Epithelial cell of proximal tubule (primary cell): ENCODE measurements at regions not wholly inside any gene's neighbourhood (a gene's known extent, or its start where the extent isn't known, plus 50 kb on each side); places are given as distances from the start of the nearest gene placed in this dataset.

ENCODE experiments used
- DNase-seq: peaks from one replicate; pipeline ENCODE4 v3.0.0-alpha.2; 2011; ENCODE audit warnings: low read depth
- H3K4me3 ChIP-seq: 2 replicates; pipeline ENCODE4 v1.5.1; 2011; ENCODE audit warnings: low read depth, mild to moderate bottlenecking, low read length
- TF ChIP-seq, protein P1 (sequence below): conservative IDR thresholded peaks from 2 replicates; pipeline ENCODE4 v1.5.1; 2012; ENCODE audit warnings: low read depth, mild to moderate bottlenecking, low read length

DNA sequence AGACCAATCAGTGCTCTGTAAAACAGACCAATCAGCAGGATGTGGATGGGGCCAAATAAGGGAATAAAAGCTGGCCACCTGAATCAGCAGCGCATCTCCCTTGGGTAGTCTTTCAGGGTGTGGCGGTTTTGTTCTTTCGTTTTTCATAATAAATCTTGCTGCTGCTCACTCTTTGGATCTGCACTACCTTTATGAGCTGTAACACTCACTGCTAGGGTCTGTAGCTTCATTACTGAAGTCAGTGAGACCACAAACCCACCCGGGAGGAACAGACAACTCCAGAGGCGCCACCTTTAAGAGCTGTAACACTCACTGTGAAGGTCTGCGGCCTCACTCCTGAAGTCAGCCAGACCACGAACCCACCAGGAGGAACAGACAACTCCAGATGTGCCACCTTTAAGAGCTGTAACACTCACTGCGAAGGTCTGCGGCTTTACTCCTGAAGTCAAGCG is 175.5 kb upstream of the PDGFD start:
- TF ChIP-seq, protein P1, sequence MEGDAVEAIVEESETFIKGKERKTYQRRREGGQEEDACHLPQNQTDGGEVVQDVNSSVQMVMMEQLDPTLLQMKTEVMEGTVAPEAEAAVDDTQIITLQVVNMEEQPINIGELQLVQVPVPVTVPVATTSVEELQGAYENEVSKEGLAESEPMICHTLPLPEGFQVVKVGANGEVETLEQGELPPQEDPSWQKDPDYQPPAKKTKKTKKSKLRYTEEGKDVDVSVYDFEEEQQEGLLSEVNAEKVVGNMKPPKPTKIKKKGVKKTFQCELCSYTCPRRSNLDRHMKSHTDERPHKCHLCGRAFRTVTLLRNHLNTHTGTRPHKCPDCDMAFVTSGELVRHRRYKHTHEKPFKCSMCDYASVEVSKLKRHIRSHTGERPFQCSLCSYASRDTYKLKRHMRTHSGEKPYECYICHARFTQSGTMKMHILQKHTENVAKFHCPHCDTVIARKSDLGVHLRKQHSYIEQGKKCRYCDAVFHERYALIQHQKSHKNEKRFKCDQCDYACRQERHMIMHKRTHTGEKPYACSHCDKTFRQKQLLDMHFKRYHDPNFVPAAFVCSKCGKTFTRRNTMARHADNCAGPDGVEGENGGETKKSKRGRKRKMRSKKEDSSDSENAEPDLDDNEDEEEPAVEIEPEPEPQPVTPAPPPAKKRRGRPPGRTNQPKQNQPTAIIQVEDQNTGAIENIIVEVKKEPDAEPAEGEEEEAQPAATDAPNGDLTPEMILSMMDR = no peak
- DNase-seq = no peak
- no peak overlapping the region for H3K4me3 ChIP-seq

DNA sequence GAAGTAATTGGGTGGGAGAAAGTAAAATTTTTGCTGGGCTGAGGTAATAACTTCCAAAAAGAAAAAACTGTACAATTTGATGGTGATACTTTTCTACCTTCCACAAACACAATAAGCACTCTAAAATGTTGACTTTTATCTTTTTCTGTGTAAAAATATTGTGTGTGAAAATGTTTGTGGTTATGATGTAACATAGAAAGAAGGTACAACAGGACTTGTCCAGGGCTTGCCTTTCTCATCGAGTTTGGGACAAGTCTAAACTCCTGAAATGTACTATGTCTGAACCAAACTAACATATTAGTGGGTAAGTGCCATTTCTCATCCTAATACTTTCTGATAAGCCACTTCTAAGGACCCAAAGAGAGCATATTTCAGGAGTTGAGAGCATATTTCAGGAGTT is 174.2 kb upstream of the PDGFD start:
- DNase-seq = no peak
- H3K4me3 ChIP-seq = no peak overlapping the region
- TF ChIP-seq, protein P1 = no peak

DNA sequence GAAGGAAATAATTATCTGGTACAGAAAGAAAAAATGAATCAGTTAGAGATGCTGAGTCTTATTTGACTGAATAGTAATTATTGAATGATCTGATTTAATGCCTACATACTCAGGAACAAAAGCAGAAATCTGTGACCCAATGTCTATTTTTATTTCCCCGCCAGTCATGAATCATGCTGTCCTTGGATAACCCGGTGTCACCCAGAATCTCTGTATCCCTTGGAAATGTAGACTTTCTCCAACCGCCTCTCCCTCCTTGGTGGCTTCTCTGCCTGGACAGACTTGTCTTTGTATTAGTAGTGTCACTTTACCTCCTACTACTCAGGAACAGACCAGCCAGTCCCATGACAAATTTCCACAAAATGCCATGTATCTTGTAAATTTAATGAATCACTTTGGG is 173.3 kb upstream of the PDGFD start:
- TF ChIP-seq, protein P1 = no peak
- no peak for DNase-seq
- H3K4me3 ChIP-seq = no peak overlapping the region

DNA sequence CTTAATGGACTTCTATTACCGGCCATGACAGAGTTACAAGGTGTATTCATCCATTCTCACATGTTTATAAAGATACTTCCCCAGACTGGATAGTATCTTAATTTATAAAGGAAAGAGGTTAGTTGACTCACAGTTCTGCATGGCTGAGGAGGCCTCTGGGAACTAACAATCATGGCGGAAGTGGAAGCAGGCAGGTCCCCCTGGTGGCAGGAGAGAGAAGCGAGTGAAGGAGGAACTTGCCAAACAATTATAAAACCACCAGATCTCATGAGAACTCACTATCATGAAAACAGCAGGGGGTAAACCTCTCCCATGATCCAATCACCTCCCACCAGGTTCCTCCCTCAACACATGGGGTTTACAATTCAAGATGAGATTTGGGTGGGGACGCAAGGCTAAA is 170.0 kb upstream of the PDGFD start:
- TF ChIP-seq, protein P1 = peak; percentile 57
- no peak for DNase-seq
- H3K4me3 ChIP-seq = no peak overlapping the region

DNA sequence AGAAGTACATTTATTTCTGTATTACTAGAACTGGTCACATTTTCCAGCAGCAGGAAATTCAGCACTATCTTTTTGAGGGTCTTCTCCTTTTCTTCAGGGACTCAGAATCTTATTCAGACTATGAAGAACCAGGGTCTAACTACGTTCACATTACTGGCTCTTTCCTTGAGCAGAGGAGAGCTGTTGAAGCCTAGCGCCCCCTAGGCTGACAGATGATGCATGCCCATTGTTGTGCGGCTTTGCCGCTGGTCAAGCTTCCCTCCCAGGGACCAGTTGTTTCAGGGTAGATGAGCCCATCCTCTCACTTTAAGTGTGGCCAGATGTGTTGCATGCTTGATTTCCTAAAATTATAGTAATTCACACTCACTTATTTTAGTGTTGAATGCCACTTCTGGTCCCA is 168.2 kb upstream of the PDGFD start:
- TF ChIP-seq, protein P1 = peak; percentile 60
- DNase-seq = no peak

DNA sequence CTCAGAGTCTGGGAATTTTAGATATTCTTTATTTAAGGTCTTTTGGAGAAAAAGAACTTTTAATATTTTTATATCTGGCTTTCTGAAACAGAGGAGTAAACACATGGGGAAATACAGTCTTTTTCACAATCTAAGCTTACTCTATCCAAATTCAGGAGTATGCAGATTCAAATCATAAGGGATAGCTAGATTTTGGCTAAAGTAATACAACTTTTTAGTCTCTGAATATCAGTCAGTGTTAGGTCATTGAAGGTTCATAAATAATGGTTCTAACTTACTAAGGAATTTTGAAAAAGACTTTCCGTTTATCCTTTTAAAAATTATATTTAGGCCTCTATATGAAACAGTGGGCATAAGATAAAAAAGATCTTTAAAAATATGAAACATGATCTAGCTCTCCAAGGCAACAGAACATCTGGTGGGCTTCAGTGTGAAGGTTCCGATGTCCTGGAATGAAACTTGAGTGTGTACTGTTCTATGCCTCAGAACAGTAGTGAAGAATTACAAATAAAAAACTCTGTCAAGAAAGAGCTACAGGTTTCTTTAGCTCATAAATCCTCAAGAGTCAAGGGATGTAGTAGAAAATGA is 165.2 kb upstream of the PDGFD start:
- no peak overlapping the region for H3K4me3 ChIP-seq
- TF ChIP-seq, protein P1 = no peak
- no peak for DNase-seq

More for the DNA sequence above, 168.2 kb upstream of the PDGFD start:
- H3K4me3 ChIP-seq = no peak overlapping the region

DNA sequence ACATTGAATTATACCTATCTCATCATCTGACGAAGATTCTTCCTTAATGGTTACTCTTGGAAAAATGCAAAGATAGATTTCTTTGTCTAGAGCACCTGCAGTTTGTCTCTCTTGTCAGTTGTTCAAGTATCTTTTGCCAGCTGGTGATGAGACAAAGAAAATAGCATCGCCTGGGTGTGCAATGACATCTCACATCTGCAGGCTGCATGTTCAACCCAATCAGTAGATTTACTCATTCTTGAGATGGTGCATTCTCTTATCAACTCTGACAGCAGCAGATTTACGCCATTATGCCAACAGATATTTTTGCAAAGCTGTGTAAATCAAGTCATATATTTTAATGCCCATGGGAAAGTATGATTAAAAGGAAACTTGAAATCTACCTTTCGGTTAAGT is 164.6 kb upstream of the PDGFD start:
- DNase-seq = no peak
- H3K4me3 ChIP-seq = no peak overlapping the region
- TF ChIP-seq, protein P1 = no peak
